Natural killer cell treated with Interleukin-12 subunit alpha and Interleukin-12 subunit beta and Interleukin-15 and Interleukin-18, amount 100 ng/mL, for 72 hours (primary cell): ENCODE measurements at regions not wholly inside any gene's neighbourhood (a gene's known extent, or its start where the extent isn't known, plus 50 kb on each side); places are given as distances from the start of the nearest gene placed in this dataset.

Experiments
- ATAC-seq, 2 donors: fragments of 150-1000 bp; cut with Tn5 transposase in 1 of 2; sonication (Bioruptor Pico), chemical (Tn5 transposase) in 1 of 2; 2 replicates each; pipeline ENCODE4 v1.10.0; 2021
- DNase-seq: peaks from one replicate; pipeline ENCODE4 v3.0.0; 2022; ENCODE audit warnings: low spot score
- H3K27ac Mint-ChIP-seq, 2 donors: 1 replicate in 1 of 2; 2 replicates in 1 of 2; pipeline ENCODE4 v1.8.0; 2022; ENCODE audit warnings: mixed read lengths in 2 of 2, mild to moderate bottlenecking in 1 of 2, moderate library complexity in 1 of 2
- H3K27me3 Mint-ChIP-seq, 2 donors: 1 replicate in 1 of 2; 2 replicates in 1 of 2; pipeline ENCODE4 v1.8.0; 2022; ENCODE audit warnings: mixed read lengths in 2 of 2
- H3K36me3 Mint-ChIP-seq: one replicate; pipeline ENCODE4 v1.8.0; 2022; ENCODE audit warnings: mixed read lengths
- H3K4me1 Mint-ChIP-seq, 2 donors: 1 replicate in 1 of 2; 2 replicates in 1 of 2; pipeline ENCODE4 v1.8.0; 2022; ENCODE audit warnings: low read depth in 2 of 2, mixed read lengths in 2 of 2, mild to moderate bottlenecking in 1 of 2
- H3K4me3 Mint-ChIP-seq: one replicate; pipeline ENCODE4 v1.8.0; 2022; ENCODE audit warnings: mixed read lengths
- H3K9me3 Mint-ChIP-seq: 2 replicates; pipeline ENCODE4 v1.8.0; 2022; ENCODE audit warnings: mixed read lengths

DNA sequence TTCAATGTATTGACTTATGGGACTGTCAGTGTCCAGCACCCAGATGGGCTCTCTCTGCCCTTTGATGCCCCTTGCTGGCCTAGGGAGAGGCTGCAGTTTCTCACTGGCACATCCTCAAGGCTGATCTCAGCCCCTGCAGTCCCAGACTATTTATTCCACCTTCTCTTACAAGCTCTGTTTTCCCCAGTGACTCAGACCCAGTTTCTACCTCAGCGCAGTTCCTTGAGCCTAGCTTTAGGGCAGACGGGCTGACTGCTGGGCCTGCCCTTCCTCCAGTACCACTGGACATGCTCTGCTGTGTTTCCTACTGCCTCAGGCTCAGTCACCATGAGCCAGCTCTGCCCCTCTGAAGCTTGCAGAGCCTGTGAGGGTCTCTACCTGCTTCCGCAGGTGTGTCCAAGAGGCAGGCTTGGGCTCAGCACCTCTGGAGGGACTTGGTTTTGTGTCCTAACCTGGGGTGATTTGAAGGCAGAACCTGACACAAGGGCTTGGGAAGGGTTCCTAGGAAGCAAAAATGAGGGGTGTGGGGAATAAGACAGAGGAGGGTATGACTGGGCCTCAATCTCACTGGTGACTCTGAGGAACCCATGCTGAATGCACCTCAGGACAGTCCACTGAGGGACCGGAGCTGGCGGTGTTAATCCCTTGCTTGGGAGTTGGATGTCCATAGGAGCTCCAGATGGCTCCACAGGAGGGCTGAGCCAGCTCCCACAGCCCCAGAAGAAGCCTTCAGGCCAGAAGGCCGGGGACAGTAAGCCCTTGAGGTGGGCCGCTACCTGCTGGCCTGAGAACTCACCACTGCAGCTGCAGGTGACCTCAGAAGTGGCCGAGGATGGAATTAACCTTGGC, 689.9 kb downstream of the MATN1 start:
- DNase-seq (peak; percentile 5), ATAC-seq (no peak)
- Mint-ChIP-seq H3K9me3 (peaks cover 2% of the 10 kb centered on the region), H3K36me3 (peaks cover 5% of the 10 kb centered on the region), H3K4me3 (no peak overlapping the region), H3K4me1 (peaks cover 0 to 3% of the 10 kb centered on the region in 2 donors), H3K27me3 (peaks cover 17 to 41% of the 10 kb centered on the region in 2 donors), H3K27ac (no peak overlapping the region)

- Mint-ChIP-seq H3K4me3 (no peak overlapping the region), H3K27ac (no peak overlapping the region), H3K9me3 (peaks cover 2% of the 10 kb centered on the region), H3K36me3 (peaks cover 5% of the 10 kb centered on the region), H3K27me3 (peaks cover 21 to 51% of the 10 kb centered on the region in 2 donors), H3K4me1 (peaks cover 0 to 3% of the 10 kb centered on the region in 2 donors)
- no peak for DNase-seq
- no peak for ATAC-seq
Observed at GRCh38 chr1:30032302-30032701, 691.1 kb downstream of the MATN1 start.

GRCh38 chr1:30029677-30030076, 693.7 kb downstream of the MATN1 start:
- H3K27me3 Mint-ChIP-seq = peaks cover 29 to 71% of the 10 kb centered on the region in 2 donors
- DNase-seq (no peak), ATAC-seq (peak in 1 of 2 donors; percentile 36)
- H3K9me3 Mint-ChIP-seq = peaks cover 2% of the 10 kb centered on the region
- H3K36me3 Mint-ChIP-seq = peaks cover 5% of the 10 kb centered on the region
- no peak overlapping the region for H3K4me3 Mint-ChIP-seq
- no peaks in the 10 kb centered on the region for H3K4me1 Mint-ChIP-seq
- no peak overlapping the region for H3K27ac Mint-ChIP-seq

GRCh38 chr1:30028939-30029338, 694.4 kb downstream of the MATN1 start:
- Mint-ChIP-seq H3K4me3 (no peak overlapping the region), H3K27ac (no peak overlapping the region), H3K27me3 (peaks cover 29 to 71% of the 10 kb centered on the region in 2 donors), H3K9me3 (peaks cover 2% of the 10 kb centered on the region), H3K36me3 (peaks cover 5% of the 10 kb centered on the region), H3K4me1 (no peaks in the 10 kb centered on the region)
- ATAC-seq = peak in 1 of 2 donors; percentile 40
- no peak for DNase-seq

- ATAC-seq = no peak
- H3K27me3 Mint-ChIP-seq = peaks cover 28 to 70% of the 10 kb centered on the region in 2 donors
- DNase-seq = no peak
- no peaks in the 10 kb centered on the region for H3K4me1 Mint-ChIP-seq
- peaks cover 2% of the 10 kb centered on the region for H3K9me3 Mint-ChIP-seq
- H3K36me3 Mint-ChIP-seq = peaks cover 5% of the 10 kb centered on the region
- H3K27ac Mint-ChIP-seq = no peak overlapping the region
- H3K4me3 Mint-ChIP-seq = no peak overlapping the region
Observed at GRCh38 chr1:30028283-30028682, 695.1 kb downstream of the MATN1 start.

- ATAC-seq (no peak), DNase-seq (no peak)
- peaks cover 32 to 68% of the 10 kb centered on the region in 2 donors for H3K27me3 Mint-ChIP-seq
- H3K9me3 Mint-ChIP-seq = peaks cover 1% of the 10 kb centered on the region
- H3K4me3 Mint-ChIP-seq = no peak overlapping the region
- H3K4me1 Mint-ChIP-seq = no peaks in the 10 kb centered on the region
- H3K27ac Mint-ChIP-seq = no peak overlapping the region
- no peaks in the 10 kb centered on the region for H3K36me3 Mint-ChIP-seq
Observed at GRCh38 chr1:30027247-30027646, 696.1 kb downstream of the MATN1 start.

- Mint-ChIP-seq H3K9me3 (no peaks in the 10 kb centered on the region), H3K36me3 (no peaks in the 10 kb centered on the region), H3K4me1 (no peaks in the 10 kb centered on the region), H3K4me3 (no peak overlapping the region), H3K27me3 (peaks cover 31 to 62% of the 10 kb centered on the region in 2 donors), H3K27ac (no peak overlapping the region)
- DNase-seq (no peak), ATAC-seq (no peak)
Observed at GRCh38 chr1:30024411-30025195, 698.8 kb downstream of the MATN1 start.

DNA sequence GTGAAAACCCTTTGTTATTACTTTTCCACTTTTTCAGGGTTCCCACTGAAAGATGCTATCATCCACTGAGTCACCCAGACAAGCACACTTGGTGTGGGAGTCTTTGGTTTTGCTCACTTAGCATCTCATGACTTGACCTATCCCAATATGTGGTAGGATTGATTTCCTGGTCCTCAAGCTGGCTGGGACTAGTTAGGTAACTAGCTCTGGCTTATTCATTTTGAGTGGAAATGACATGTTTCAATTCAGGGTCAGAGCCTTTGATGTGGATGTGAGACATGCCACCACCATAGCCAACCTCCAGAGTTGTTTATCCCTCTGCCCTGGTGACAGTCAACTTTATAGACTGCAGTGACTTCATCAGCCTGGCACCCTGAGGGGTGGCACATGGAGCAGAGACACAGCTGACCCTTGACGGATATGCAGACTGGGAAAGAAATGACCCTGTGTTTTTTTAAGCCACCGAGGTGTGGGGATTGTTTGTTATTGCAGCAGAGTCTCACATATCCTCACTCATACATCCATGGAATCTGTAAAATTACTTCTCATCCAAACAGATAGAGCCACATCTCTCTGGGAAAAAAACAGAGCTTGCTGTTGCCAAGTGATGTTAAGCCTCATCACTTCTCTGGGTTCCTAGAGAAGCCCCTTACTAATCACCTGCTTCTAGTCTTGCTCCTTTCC, 699.9 kb downstream of the MATN1 start:
- Mint-ChIP-seq H3K9me3 (no peaks in the 10 kb centered on the region), H3K36me3 (no peaks in the 10 kb centered on the region), H3K4me1 (no peaks in the 10 kb centered on the region), H3K27me3 (peaks cover 29 to 57% of the 10 kb centered on the region in 2 donors), H3K4me3 (no peak overlapping the region), H3K27ac (no peak overlapping the region)
- ATAC-seq = no peak
- DNase-seq = no peak

DNA sequence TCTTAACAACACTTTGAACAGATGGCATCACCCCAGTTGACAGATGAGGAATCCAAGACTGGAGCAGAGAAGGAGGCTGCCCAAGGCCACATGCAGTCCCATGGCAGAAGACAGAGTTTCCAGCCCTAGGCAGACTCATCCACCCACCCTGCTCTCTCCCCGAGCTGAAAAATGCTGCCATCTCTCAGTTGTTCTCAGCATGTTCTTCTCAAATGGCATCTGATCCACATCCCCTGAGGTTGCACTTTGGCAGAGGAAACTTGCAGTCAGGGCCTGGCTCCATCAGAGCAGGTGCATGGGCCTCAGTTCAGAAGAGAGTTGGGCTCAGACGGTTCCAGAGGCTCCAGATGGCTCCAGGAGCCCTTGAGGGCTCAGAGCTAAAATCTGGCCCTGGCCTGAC, 709.4 kb downstream of the MATN1 start:
- no peak overlapping the region for H3K27ac Mint-ChIP-seq
- H3K4me1 Mint-ChIP-seq = peaks cover 6 to 7% of the 10 kb centered on the region in 2 donors
- ATAC-seq (no peak), DNase-seq (no peak)
- H3K4me3 Mint-ChIP-seq = no peak overlapping the region
- H3K9me3 Mint-ChIP-seq = no peaks in the 10 kb centered on the region
- peaks cover 5 to 10% of the 10 kb centered on the region in 2 donors for H3K27me3 Mint-ChIP-seq
- H3K36me3 Mint-ChIP-seq = no peaks in the 10 kb centered on the region

- H3K9me3 Mint-ChIP-seq = no peaks in the 10 kb centered on the region
- DNase-seq (no peak), ATAC-seq (no peak)
- peaks cover 6 to 7% of the 10 kb centered on the region in 2 donors for H3K4me1 Mint-ChIP-seq
- H3K27ac Mint-ChIP-seq = no peak overlapping the region
- peaks cover 0 to 10% of the 10 kb centered on the region in 2 donors for H3K27me3 Mint-ChIP-seq
- H3K4me3 Mint-ChIP-seq = no peak overlapping the region
- no peaks in the 10 kb centered on the region for H3K36me3 Mint-ChIP-seq
Observed at GRCh38 chr1:30012455-30013440, 710.6 kb downstream of the MATN1 start.

GRCh38 chr1:30011970-30012369, 711.4 kb downstream of the MATN1 start:
- Mint-ChIP-seq H3K27ac (no peak overlapping the region), H3K36me3 (no peaks in the 10 kb centered on the region), H3K4me1 (peaks cover 6 to 7% of the 10 kb centered on the region in 2 donors), H3K9me3 (no peaks in the 10 kb centered on the region), H3K27me3 (peaks cover 0 to 10% of the 10 kb centered on the region in 2 donors), H3K4me3 (no peak overlapping the region)
- no peak for DNase-seq
- ATAC-seq = no peak

- ATAC-seq (no peak), DNase-seq (no peak)
- Mint-ChIP-seq H3K27me3 (peaks cover 0 to 12% of the 10 kb centered on the region in 2 donors), H3K9me3 (no peaks in the 10 kb centered on the region), H3K27ac (no peak overlapping the region), H3K4me1 (peaks cover 6 to 7% of the 10 kb centered on the region in 2 donors), H3K4me3 (no peak overlapping the region), H3K36me3 (no peaks in the 10 kb centered on the region)
Observed at GRCh38 chr1:30010506-30011106, 712.8 kb downstream of the MATN1 start.
